ENCODE measurements at regions not wholly inside any gene's neighbourhood (a gene's known extent, or its start where the extent isn't known, plus 50 kb on each side); places are given as distances from the start of the nearest gene placed in this dataset.
A peak's percentile ranks its signal among the peaks of the same experiment; 100 is the strongest.

- H3K36me3 ChIP-seq: no peaks in the 10 kb centered on the region
- no peaks in the 10 kb centered on the region for H3K9me3 ChIP-seq
- intact Hi-C loops (cut with DNase I; ENCODE audit: low total_unique reads): no loop called here
- H3K4me3 ChIP-seq: no peak overlapping the region
- no peaks in the 10 kb centered on the region for H3K27me3 ChIP-seq
- H3K27ac ChIP-seq: peak overlapping the region; percentile 17 to 44
- TF ChIP-seq, protein P1, sequence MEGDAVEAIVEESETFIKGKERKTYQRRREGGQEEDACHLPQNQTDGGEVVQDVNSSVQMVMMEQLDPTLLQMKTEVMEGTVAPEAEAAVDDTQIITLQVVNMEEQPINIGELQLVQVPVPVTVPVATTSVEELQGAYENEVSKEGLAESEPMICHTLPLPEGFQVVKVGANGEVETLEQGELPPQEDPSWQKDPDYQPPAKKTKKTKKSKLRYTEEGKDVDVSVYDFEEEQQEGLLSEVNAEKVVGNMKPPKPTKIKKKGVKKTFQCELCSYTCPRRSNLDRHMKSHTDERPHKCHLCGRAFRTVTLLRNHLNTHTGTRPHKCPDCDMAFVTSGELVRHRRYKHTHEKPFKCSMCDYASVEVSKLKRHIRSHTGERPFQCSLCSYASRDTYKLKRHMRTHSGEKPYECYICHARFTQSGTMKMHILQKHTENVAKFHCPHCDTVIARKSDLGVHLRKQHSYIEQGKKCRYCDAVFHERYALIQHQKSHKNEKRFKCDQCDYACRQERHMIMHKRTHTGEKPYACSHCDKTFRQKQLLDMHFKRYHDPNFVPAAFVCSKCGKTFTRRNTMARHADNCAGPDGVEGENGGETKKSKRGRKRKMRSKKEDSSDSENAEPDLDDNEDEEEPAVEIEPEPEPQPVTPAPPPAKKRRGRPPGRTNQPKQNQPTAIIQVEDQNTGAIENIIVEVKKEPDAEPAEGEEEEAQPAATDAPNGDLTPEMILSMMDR (IDR thresholded peaks at IDR 0.05): no peak
- no peak for TF ChIP-seq POLR2A (IDR thresholded peaks at IDR 0.05)
- DNase-seq: no peak
- H3K4me1 ChIP-seq: peaks cover 0 to 5% of the 10 kb centered on the region in 2 donors
Observed at GRCh38 chr21:27286760-27287159, 319.9 kb upstream of the ADAMTS5 start.

- no peaks in the 10 kb centered on the region for H3K4me1 ChIP-seq
- no peaks in the 10 kb centered on the region for H3K9me3 ChIP-seq
- peak overlapping the region; percentile 53 to 83 for H3K27ac ChIP-seq
- H3K4me3 ChIP-seq: no peak overlapping the region
- no peak for DNase-seq
- no peaks in the 10 kb centered on the region for H3K36me3 ChIP-seq
- intact Hi-C loops (cut with DNase I; ENCODE audit: low total_unique reads): no loop called here
- H3K27me3 ChIP-seq: no peaks in the 10 kb centered on the region
- TF ChIP-seq POLR2A (IDR thresholded peaks at IDR 0.05): no peak
- TF ChIP-seq, protein P1 (IDR thresholded peaks at IDR 0.05): no peak
Observed at GRCh38 chr21:27277110-27277509, 310.2 kb upstream of the ADAMTS5 start.

GRCh38 chr21:27275294-27275927 lies 308.5 kb upstream of the ADAMTS5 start:
- H3K9me3 ChIP-seq: no peaks in the 10 kb centered on the region
- H3K36me3 ChIP-seq: no peaks in the 10 kb centered on the region
- TF ChIP-seq, protein P1 (IDR thresholded peaks at IDR 0.05): no peak
- TF ChIP-seq POLR2A (IDR thresholded peaks at IDR 0.05): no peak
- no peak for DNase-seq
- no peak overlapping the region for H3K4me3 ChIP-seq
- H3K4me1 ChIP-seq: peaks cover 0 to 3% of the 10 kb centered on the region in 2 donors
- H3K27ac ChIP-seq: peak overlapping the region in 1 of 2 donors; percentile 28
- intact Hi-C loops (cut with DNase I; ENCODE audit: low total_unique reads): no loop called here
- no peaks in the 10 kb centered on the region for H3K27me3 ChIP-seq

DNA sequence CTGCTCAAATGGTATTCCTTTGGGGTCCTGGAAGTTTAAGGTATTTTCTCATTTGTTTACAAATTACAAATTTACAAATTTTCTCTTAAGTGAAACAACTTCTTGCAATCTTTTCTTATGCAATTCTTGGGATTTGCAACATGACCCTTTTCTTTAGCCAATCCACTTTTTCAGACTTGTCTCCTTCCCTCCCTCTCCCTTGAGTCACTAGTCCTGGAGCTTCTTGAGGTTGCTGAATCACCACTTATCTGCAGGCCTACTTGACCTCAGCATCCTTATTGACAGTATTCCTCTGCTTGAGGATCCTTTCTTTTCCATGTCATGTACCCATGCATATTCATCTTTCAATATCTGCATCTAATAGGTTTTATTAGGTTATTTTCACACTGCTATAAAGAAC lies 302.8 kb upstream of the ADAMTS5 start:
- H3K27ac ChIP-seq: peak overlapping the region; percentile 75 to 84
- no peak for DNase-seq

GRCh38 chr21:27268290-27268689 lies 301.4 kb upstream of the ADAMTS5 start:
- Histone ChIP-seq H3K4me3 (no peak overlapping the region), H3K27me3 (no peaks in the 10 kb centered on the region), H3K4me1 (peaks cover 4 to 20% of the 10 kb centered on the region in 2 donors), H3K27ac (peak overlapping the region; percentile 75 to 84), H3K9me3 (no peaks in the 10 kb centered on the region), H3K36me3 (no peaks in the 10 kb centered on the region)
- DNase-seq: no peak
- TF ChIP-seq, protein P1 (IDR thresholded peaks at IDR 0.05): no peak
- no peak for TF ChIP-seq POLR2A (IDR thresholded peaks at IDR 0.05)
- intact Hi-C loops (cut with DNase I; ENCODE audit: low total_unique reads): no loop called here

More for the DNA sequence above, 302.8 kb upstream of the ADAMTS5 start:
- no peaks in the 10 kb centered on the region for H3K27me3 ChIP-seq
- peaks cover 4 to 20% of the 10 kb centered on the region in 2 donors for H3K4me1 ChIP-seq
- TF ChIP-seq, protein P1 (IDR thresholded peaks at IDR 0.05): no peak
- no peak for TF ChIP-seq POLR2A (IDR thresholded peaks at IDR 0.05)
- H3K36me3 ChIP-seq: no peaks in the 10 kb centered on the region
- H3K9me3 ChIP-seq: no peaks in the 10 kb centered on the region
- H3K4me3 ChIP-seq: no peak overlapping the region
- intact Hi-C loops (cut with DNase I; ENCODE audit: low total_unique reads): no loop called here

All from uterus (tissue), 3 donors.